Kidney (tissue), 13 donors: ENCODE measurements at regions not wholly inside any gene's neighbourhood (a gene's known extent, or its start where the extent isn't known, plus 50 kb on each side); places are given as distances from the start of the nearest gene placed in this dataset.

Experiments used
- DNase-seq, 5 donors: peaks; one replicate each; pipeline ENCODE4 v3.0.0-alpha.2; 2013 to 2020
- FAIRE-seq: peaks from 2 replicates; lab custom pipeline; 2012; peaks lifted over from hg19 to GRCh38; lab: Jason Lieb, UNC
- H3K27ac ChIP-seq, 2 donors: one replicate each; pipeline ENCODE4 v1.7.0; 2013; ENCODE audit warnings: low read depth in 2 of 2, low read length in 2 of 2, inconsistent platforms in 1 of 2
- H3K27me3 ChIP-seq: one replicate; pipeline ENCODE4 v1.7.1; 2013; ENCODE audit warnings: low read length, inconsistent platforms; ENCODE audit not compliant: control insufficient read depth, insufficient read depth
- H3K36me3 ChIP-seq, 3 donors: one replicate each; pipeline versions ENCODE4 v1.7.0 to v1.7.1; 2013; ENCODE audit warnings: low read length in 3 of 3, control low read depth in 1 of 3, inconsistent platforms in 1 of 3; ENCODE audit not compliant: insufficient read depth in 3 of 3, control insufficient read depth in 2 of 3
- H3K4me1 ChIP-seq, 3 donors: one replicate each; pipeline versions ENCODE4 v1.7.0 to v1.7.1; 2013; ENCODE audit warnings: low read length in 3 of 3, inconsistent platforms in 1 of 3, low read depth in 1 of 3; ENCODE audit not compliant: control insufficient read depth in 2 of 3, insufficient read depth in 2 of 3
- H3K4me3 ChIP-seq, 3 donors: one replicate each; pipeline versions ENCODE4 v1.7.0 to v1.8.1; 2013; ENCODE audit warnings: low read length in 3 of 3, control low read depth in 1 of 3, inconsistent platforms in 1 of 3
- H3K9ac ChIP-seq, 3 donors: one replicate each; pipeline versions ENCODE4 v1.7.0 to v1.7.1; 2013; ENCODE audit warnings: low read length in 3 of 3, control low read depth in 1 of 3, inconsistent platforms in 1 of 3
- H3K9me3 ChIP-seq, 3 donors: one replicate each; pipeline versions ENCODE4 v1.7.0 to v1.7.1; 2013; ENCODE audit warnings: low read length in 3 of 3, control low read depth in 1 of 3, inconsistent platforms in 1 of 3; ENCODE audit not compliant: control insufficient read depth in 2 of 3, insufficient read depth in 1 of 3
- intact Hi-C: fragments of 100-400 bp; cut with DNase I; formaldehyde crosslinking; loops from one replicate; pipeline ENCODE4 v1.11.1; 2022
- TF ChIP-seq, protein P1 (sequence below): IDR thresholded peaks from 3 replicates; pipeline ENCODE4 v1.5.1; 2012; ENCODE audit warnings: mild to moderate bottlenecking, moderate library complexity, borderline replicate concordance; ENCODE audit not compliant: insufficient read depth; ENCODE audit errors: extremely low read depth
- donor health status: control.
- donor health status: control.
- donor health status: control.
- donor health status: control.
- donor health status: control.
- donor health status: DM: yes; HTN: yes; CAD: no.
- donor health status: Normal renal cell carcinoma (clear cell type).

DNA sequence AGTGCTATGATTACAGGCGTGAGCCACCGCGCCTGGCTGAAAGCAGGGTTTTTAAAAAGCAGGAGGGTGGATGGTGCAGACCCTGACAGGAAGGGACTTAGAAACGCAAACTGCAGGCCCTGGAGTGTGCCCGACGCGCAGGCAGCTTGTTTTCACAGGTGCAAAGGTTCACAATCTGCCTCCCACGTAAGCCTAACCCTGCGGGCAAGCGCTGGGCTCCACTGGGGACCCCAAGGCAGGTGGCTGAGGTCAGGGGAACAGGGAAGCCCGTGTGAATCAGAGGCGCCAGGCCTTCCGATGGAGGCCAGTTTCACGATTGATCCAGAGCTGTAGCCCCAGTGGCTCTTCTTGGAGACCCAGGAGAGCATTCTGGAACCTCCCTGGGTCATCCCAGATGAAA, 256.3 kb downstream of the BRD1 start:
- Histone ChIP-seq H3K4me1 (no peaks in the 10 kb centered on the region), H3K4me3 (no peak overlapping the region), H3K27ac (no peak overlapping the region), H3K9ac (no peak overlapping the region), H3K27me3 (no peaks in the 10 kb centered on the region), H3K36me3 (no peaks in the 10 kb centered on the region), H3K9me3 (no peaks in the 10 kb centered on the region)
- intact Hi-C loops: no loop called here
- TF ChIP-seq, protein P1, sequence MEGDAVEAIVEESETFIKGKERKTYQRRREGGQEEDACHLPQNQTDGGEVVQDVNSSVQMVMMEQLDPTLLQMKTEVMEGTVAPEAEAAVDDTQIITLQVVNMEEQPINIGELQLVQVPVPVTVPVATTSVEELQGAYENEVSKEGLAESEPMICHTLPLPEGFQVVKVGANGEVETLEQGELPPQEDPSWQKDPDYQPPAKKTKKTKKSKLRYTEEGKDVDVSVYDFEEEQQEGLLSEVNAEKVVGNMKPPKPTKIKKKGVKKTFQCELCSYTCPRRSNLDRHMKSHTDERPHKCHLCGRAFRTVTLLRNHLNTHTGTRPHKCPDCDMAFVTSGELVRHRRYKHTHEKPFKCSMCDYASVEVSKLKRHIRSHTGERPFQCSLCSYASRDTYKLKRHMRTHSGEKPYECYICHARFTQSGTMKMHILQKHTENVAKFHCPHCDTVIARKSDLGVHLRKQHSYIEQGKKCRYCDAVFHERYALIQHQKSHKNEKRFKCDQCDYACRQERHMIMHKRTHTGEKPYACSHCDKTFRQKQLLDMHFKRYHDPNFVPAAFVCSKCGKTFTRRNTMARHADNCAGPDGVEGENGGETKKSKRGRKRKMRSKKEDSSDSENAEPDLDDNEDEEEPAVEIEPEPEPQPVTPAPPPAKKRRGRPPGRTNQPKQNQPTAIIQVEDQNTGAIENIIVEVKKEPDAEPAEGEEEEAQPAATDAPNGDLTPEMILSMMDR: no peak
- FAIRE-seq: no peak
- DNase-seq: peak in 2 of 5 donors; percentile 19 to 43

DNA sequence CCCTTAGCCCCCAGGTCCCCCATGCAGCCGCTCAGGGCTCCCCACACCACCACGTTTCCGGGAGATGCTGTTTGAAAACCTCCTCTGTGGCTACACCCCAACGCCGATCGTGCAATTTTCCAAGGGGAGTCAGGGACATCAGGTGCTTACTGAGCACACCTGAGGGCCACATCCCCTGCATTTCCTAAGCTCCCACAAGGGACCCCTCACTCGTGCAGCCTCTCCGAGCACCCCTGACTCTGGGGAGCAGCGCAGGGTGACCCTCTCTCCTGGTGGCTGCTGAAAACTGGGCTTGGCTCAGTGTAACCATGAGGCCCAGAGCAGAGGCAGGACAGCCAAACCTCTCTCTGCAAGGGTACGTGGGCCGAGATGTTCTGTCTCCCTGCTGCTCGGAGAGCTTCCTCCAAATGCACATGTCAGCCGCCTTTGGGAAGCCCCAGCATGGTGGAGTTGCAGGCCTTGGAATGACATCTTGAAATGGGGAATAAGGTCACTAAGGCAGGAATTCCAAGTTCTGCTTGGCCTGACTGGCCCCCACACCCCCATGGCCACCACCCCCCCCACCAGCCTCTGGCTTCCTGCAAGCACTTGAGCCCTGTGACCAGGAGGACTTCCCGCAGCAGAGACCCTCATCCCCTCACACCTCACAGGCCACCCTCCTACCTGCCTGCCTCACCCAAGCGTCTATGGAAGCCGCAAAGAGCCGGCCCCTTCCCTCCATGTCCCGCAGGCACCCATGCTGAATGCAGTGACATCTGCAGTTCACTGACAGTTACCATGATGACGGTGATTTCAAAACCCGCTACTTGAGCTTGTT, 257.4 kb downstream of the BRD1 start:
- Histone ChIP-seq H3K9me3 (no peaks in the 10 kb centered on the region), H3K9ac (no peak overlapping the region), H3K4me1 (no peaks in the 10 kb centered on the region), H3K4me3 (no peak overlapping the region), H3K27me3 (no peaks in the 10 kb centered on the region), H3K27ac (no peak overlapping the region), H3K36me3 (no peaks in the 10 kb centered on the region)
- TF ChIP-seq, protein P1: no peak
- DNase-seq (peak in 1 of 5 donors; percentile 26), FAIRE-seq (no peak)
- intact Hi-C loops: no loop called here

DNA sequence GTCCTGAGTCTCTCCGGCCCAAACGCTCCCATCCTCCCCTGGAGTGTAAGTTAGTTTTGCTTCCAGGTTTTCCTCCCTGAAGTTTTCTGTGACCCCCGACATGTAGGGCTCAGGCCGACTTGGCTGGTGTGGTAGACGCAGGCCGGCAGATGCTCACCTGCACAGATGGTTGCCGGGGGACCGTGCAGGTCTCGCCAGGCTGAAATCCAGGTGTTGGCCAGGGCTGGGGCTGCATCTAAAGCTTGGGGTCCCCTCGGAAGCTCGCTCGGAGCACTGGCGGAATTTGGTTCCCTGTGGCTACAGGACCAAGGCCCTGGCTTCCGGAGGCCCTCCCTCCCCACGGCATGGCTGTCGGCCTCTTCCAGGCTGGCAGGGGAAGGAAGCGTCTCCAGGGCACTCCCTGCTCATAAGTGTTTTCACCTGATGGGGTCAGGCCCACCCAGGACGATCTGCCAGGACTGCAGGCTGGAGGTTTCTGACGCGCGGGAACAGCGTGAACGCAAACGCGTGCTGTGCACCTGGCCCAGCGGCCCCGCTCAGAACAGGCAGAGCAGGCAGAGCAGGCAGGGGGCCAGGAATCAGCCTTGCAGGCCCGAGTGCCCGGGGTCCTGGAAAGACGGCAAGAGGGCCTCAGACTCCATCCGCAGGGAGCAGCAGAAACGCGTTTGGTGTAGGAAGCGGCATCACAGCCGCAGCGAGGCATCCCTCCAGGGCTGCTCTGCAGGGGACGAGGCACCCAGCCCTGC, 258.2 kb downstream of the BRD1 start:
- Histone ChIP-seq H3K9ac (no peak overlapping the region), H3K27ac (no peak overlapping the region), H3K27me3 (no peaks in the 10 kb centered on the region), H3K36me3 (no peaks in the 10 kb centered on the region), H3K4me1 (no peaks in the 10 kb centered on the region), H3K9me3 (no peaks in the 10 kb centered on the region), H3K4me3 (no peak overlapping the region)
- TF ChIP-seq, protein P1: no peak
- peak in 2 of 5 donors; percentile 16 to 72 for DNase-seq
- no peak for FAIRE-seq
- intact Hi-C loops: no loop called here
